OCI-LY3 (cell line): ENCODE measurements at regions not wholly inside any gene's neighbourhood (a gene's known extent, or its start where the extent isn't known, plus 50 kb on each side); places are given as distances from the start of the nearest gene placed in this dataset.

Source experiments
- H2AFZ ChIP-seq: fragments of 200-600, 300-600 bp; shearing (Covaris generic); 2 replicates; pipeline ENCODE4 v1.6.0; 2014; ENCODE audit warnings: antibody characterized with exemption, low read depth, low read length
- H3K27ac ChIP-seq: fragments of 200-600, 300-600 bp; sonication (generic); 2 replicates; pipeline ENCODE4 v1.5.1; 2014; ENCODE audit warnings: mild to moderate bottlenecking, low read length, moderate library complexity, mixed read lengths
- H3K27me3 ChIP-seq: fragments of 200-600, 300-600 bp; sonication (generic); 2 replicates; pipeline ENCODE4 v1.6.1; 2014; ENCODE audit warnings: low read depth, low read length, mixed read lengths
- H3K36me3 ChIP-seq: fragments of 200-600, 300-600 bp; sonication (generic); replicated peaks from 2 replicates; pipeline ENCODE3; 2014; ENCODE audit warnings: low read depth, low read length, mixed read lengths
- H3K4me1 ChIP-seq: fragments of 300-600, 200-600 bp; sonication (generic); 2 replicates; pipeline ENCODE4 v1.6.1; 2014; ENCODE audit warnings: low read length, mixed read lengths
- H3K4me2 ChIP-seq: fragments of 200-600, 300-600 bp; sonication (generic); 2 replicates; pipeline ENCODE4 v1.6.1; 2014; ENCODE audit warnings: low read length, mixed read lengths
- H3K4me3 ChIP-seq: fragments of 300-600, 200-600 bp; sonication (generic); 2 replicates; pipeline ENCODE4 v1.5.1; 2014; ENCODE audit warnings: antibody characterized with exemption, mild to moderate bottlenecking, low read length, moderate library complexity
- H3K79me2 ChIP-seq: fragments of 300-600, 200-600 bp; shearing (Covaris generic); 2 replicates; pipeline ENCODE4 v1.6.1; 2014; ENCODE audit warnings: mild to moderate bottlenecking, low read length, mixed read lengths
- H3K9ac ChIP-seq: fragments of 300-600, 200-600 bp; shearing (Covaris generic); 2 replicates; pipeline ENCODE4 v1.6.0; 2014; ENCODE audit warnings: mild to moderate bottlenecking, low read length, moderate library complexity
- H3K9me3 ChIP-seq: fragments of 200-600, 300-600 bp; shearing (Covaris generic); 2 replicates; pipeline ENCODE4 v1.6.1; 2014; ENCODE audit warnings: low read length, mixed read lengths; ENCODE audit not compliant: insufficient read depth
- H4K20me1 ChIP-seq: fragments of 200-600, 300-600 bp; sonication (generic); 2 replicates; pipeline ENCODE4 v1.6.1; 2016; ENCODE audit warnings: low read length, mixed read lengths; ENCODE audit not compliant: insufficient read depth
- CTCF ChIP-seq: fragments of 200-600, 300-600 bp; sonication (generic); IDR thresholded peaks from 2 replicates; pipeline ENCODE4 v1.5.1; 2014; ENCODE audit warnings: antibody characterized with exemption, low read length, low read depth
- EZH2phosphoT487 ChIP-seq: fragments of 200-600 bp; shearing (Covaris generic); IDR thresholded peaks from 2 replicates; pipeline ENCODE4 v1.6.1; 2018; ENCODE audit warnings: antibody characterized with exemption, mixed run types, low read depth

- Histone ChIP-seq H3K9me3 (no peaks in the 10 kb centered on the region), H2AFZ (no peak overlapping the region), H3K79me2 (no peaks in the 10 kb centered on the region), H3K9ac (no peak overlapping the region), H3K4me2 (no peak overlapping the region), H4K20me1 (no peaks in the 10 kb centered on the region), H3K27me3 (no peaks in the 10 kb centered on the region), H3K4me3 (no peak overlapping the region), H3K36me3 (no peaks in the 10 kb centered on the region), H3K27ac (no peak overlapping the region), H3K4me1 (no peaks in the 10 kb centered on the region)
- TF ChIP-seq CTCF (no peak), EZH2phosphoT487 (no peak)
Measured at GRCh38 chr1:14106126-14106525, 406.1 kb downstream of the PRDM2 start.

GRCh38 chr1:14106679-14107313 lies 406.8 kb downstream of the PRDM2 start:
- no peak overlapping the region for H3K4me2 ChIP-seq
- TF ChIP-seq CTCF, result no peak
- TF ChIP-seq EZH2phosphoT487, result no peak
- no peaks in the 10 kb centered on the region for H3K27me3 ChIP-seq
- no peak overlapping the region for H3K9ac ChIP-seq
- no peaks in the 10 kb centered on the region for H3K36me3 ChIP-seq
- H3K9me3 ChIP-seq, result no peaks in the 10 kb centered on the region
- H3K4me3 ChIP-seq, result no peak overlapping the region
- H3K79me2 ChIP-seq, result no peaks in the 10 kb centered on the region
- no peak overlapping the region for H3K27ac ChIP-seq
- H4K20me1 ChIP-seq, result no peaks in the 10 kb centered on the region
- no peak overlapping the region for H2AFZ ChIP-seq
- no peaks in the 10 kb centered on the region for H3K4me1 ChIP-seq

- Histone ChIP-seq H3K4me3 (no peak overlapping the region), H4K20me1 (no peaks in the 10 kb centered on the region), H3K36me3 (no peaks in the 10 kb centered on the region), H3K9ac (no peak overlapping the region), H3K27me3 (no peaks in the 10 kb centered on the region), H3K4me2 (no peak overlapping the region), H3K27ac (no peak overlapping the region), H3K9me3 (no peaks in the 10 kb centered on the region), H3K4me1 (no peaks in the 10 kb centered on the region), H2AFZ (no peak overlapping the region), H3K79me2 (no peaks in the 10 kb centered on the region)
- TF ChIP-seq CTCF, result no peak
- TF ChIP-seq EZH2phosphoT487, result no peak
Measured at GRCh38 chr1:14108356-14109275, 408.6 kb downstream of the PRDM2 start.

- Histone ChIP-seq H3K79me2 (no peaks in the 10 kb centered on the region), H3K9ac (no peak overlapping the region), H3K27ac (no peak overlapping the region), H3K27me3 (no peaks in the 10 kb centered on the region), H3K9me3 (no peaks in the 10 kb centered on the region), H3K4me2 (no peak overlapping the region), H3K36me3 (no peaks in the 10 kb centered on the region), H2AFZ (no peak overlapping the region), H3K4me3 (no peak overlapping the region), H4K20me1 (no peaks in the 10 kb centered on the region), H3K4me1 (no peaks in the 10 kb centered on the region)
- TF ChIP-seq CTCF (no peak), EZH2phosphoT487 (no peak)
Measured at GRCh38 chr1:14109276-14109635, 409.3 kb downstream of the PRDM2 start.
